ENCODE measurements at regions not wholly inside any gene's neighbourhood (a gene's known extent, or its start where the extent isn't known, plus 50 kb on each side); places are given as distances from the start of the nearest gene placed in this dataset.

DNA sequence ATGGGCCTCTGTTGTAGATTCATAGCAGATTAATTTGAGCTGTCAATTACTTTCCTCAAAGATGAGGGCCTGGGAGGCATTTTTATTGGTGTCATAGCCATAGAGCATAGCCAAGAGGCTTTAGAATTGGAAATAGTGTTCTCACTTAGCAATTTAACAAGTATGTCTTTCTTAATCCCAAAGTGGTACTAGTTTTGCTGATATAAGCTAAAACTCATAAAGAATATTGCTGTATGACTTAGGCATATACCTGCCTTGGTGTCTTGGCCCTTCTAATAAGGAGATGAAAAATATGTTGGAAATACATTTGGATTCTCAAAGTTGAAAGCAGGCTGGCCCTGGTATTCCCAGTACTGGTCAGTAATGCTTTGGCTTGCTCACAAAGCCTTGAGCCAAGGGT, 221.5 kb upstream of the CXCL13 start:
- TF ChIP-seq EP300 (conservative IDR thresholded peaks at IDR 0.05; ENCODE audit: poor library complexity, severe bottlenecking) (no peak), POLR2AphosphoS5 (IDR thresholded peaks at IDR 0.05) (no peak), MXI1 (conservative IDR thresholded peaks at IDR 0.05; ENCODE audit: poor library complexity, severe bottlenecking) (no peak), EZH2 (IDR thresholded peaks at IDR 0.05; ENCODE audit: borderline replicate concordance, insufficient read depth, low read length, poor library complexity, severe bottlenecking) (no peak)
- TF ChIP-seq, protein P1, sequence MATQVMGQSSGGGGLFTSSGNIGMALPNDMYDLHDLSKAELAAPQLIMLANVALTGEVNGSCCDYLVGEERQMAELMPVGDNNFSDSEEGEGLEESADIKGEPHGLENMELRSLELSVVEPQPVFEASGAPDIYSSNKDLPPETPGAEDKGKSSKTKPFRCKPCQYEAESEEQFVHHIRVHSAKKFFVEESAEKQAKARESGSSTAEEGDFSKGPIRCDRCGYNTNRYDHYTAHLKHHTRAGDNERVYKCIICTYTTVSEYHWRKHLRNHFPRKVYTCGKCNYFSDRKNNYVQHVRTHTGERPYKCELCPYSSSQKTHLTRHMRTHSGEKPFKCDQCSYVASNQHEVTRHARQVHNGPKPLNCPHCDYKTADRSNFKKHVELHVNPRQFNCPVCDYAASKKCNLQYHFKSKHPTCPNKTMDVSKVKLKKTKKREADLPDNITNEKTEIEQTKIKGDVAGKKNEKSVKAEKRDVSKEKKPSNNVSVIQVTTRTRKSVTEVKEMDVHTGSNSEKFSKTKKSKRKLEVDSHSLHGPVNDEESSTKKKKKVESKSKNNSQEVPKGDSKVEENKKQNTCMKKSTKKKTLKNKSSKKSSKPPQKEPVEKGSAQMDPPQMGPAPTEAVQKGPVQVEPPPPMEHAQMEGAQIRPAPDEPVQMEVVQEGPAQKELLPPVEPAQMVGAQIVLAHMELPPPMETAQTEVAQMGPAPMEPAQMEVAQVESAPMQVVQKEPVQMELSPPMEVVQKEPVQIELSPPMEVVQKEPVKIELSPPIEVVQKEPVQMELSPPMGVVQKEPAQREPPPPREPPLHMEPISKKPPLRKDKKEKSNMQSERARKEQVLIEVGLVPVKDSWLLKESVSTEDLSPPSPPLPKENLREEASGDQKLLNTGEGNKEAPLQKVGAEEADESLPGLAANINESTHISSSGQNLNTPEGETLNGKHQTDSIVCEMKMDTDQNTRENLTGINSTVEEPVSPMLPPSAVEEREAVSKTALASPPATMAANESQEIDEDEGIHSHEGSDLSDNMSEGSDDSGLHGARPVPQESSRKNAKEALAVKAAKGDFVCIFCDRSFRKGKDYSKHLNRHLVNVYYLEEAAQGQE (IDR thresholded peaks at IDR 0.05; ENCODE audit: borderline replicate concordance) = no peak
- H3K9me3 ChIP-seq (ENCODE audit: low read length) = no peaks in the 10 kb centered on the region
- H2AFZ ChIP-seq (ENCODE audit: low read depth, low read length) = no peak overlapping the region
- H3K4me2 ChIP-seq (ENCODE audit: low read length) = no peak overlapping the region
- no peaks in the 10 kb centered on the region for H3F3A ChIP-seq (ENCODE audit: insufficient read depth, low read length, poor library complexity, severe bottlenecking)
- no peak overlapping the region for H3K27ac ChIP-seq (ENCODE audit: low read length)
- no peak overlapping the region for H3K4me3 ChIP-seq (ENCODE audit: low read length)
- H3K27me3 ChIP-seq (ENCODE audit: insufficient read depth, low read depth, low read length) = no peaks in the 10 kb centered on the region
- no peaks in the 10 kb centered on the region for H3K36me3 ChIP-seq (ENCODE audit: insufficient read depth, low read length)
- no peaks in the 10 kb centered on the region for H4K20me1 ChIP-seq (ENCODE audit: insufficient read depth)
- no peaks in the 10 kb centered on the region for H3K79me2 ChIP-seq (replicated peaks; ENCODE audit: insufficient read depth, low read length)
- no peak overlapping the region for H3K9ac ChIP-seq (ENCODE audit: low read length)
- H3K9me2 ChIP-seq (ENCODE audit: insufficient read depth, low read length) = no peaks in the 10 kb centered on the region

DNA sequence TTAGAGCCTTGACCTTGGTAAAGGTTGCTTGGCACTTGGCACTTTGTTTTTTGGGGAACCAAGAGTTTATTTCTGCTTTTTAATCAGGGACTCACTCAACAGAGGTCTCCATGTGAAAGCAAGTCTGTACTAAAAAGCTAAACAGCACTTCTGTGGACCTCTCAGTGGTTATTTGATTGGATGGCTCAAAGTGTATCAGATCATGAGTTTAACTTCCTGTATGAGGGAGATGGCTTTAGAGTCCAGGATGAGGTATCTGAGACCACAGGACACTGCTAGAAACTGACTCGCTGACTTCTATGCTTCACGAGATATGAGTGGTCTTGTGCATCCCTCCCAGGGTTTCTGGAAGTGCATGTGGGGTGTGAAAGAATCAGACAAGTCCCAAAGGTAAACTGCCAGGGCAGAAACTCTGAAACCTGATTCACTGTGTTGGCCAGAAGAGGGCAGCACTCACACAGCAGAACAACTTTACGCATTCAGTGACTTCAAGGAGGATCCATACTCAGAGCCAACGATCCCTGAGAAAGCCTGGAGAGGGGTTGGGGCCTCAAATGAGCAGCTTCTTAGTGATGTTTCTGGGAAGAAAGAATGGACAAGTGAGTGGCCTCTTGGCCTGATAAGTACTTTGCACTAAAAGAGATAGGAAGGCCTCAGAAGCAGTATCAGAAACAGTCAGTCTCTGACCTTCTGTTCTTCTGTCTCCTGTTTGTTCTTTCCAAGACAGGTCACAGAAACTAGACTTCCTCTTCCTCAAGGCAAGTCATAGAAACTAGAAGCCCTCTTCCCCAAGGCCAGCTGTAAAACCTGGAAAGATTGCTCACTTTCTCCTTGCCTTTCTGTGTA, 220.3 kb upstream of the CXCL13 start:
- Histone ChIP-seq H3K79me2 (replicated peaks; ENCODE audit: insufficient read depth, low read length) (no peaks in the 10 kb centered on the region), H3K9ac (ENCODE audit: low read length) (no peak overlapping the region), H3K4me3 (ENCODE audit: low read length) (no peak overlapping the region), H2AFZ (ENCODE audit: low read depth, low read length) (no peak overlapping the region), H3K27me3 (ENCODE audit: insufficient read depth, low read depth, low read length) (no peaks in the 10 kb centered on the region), H3K4me2 (ENCODE audit: low read length) (no peak overlapping the region), H4K20me1 (ENCODE audit: insufficient read depth) (no peaks in the 10 kb centered on the region), H3F3A (ENCODE audit: insufficient read depth, low read length, poor library complexity, severe bottlenecking) (no peaks in the 10 kb centered on the region), H3K9me3 (ENCODE audit: low read length) (no peaks in the 10 kb centered on the region), H3K9me2 (ENCODE audit: insufficient read depth, low read length) (no peaks in the 10 kb centered on the region), H3K36me3 (ENCODE audit: insufficient read depth, low read length) (no peaks in the 10 kb centered on the region), H3K27ac (ENCODE audit: low read length) (no peak overlapping the region)
- TF ChIP-seq SMC3 (conservative IDR thresholded peaks at IDR 0.05; ENCODE audit: poor library complexity) (peak; percentile 86), RAD21 (conservative IDR thresholded peaks at IDR 0.05) (peak; percentile 85), TAF1 (IDR thresholded peaks at IDR 0.05; ENCODE audit: low read depth) (no peak), EZH2 (IDR thresholded peaks at IDR 0.05; ENCODE audit: borderline replicate concordance, insufficient read depth, low read length, poor library complexity, severe bottlenecking) (no peak)
- TF ChIP-seq, protein P2, sequence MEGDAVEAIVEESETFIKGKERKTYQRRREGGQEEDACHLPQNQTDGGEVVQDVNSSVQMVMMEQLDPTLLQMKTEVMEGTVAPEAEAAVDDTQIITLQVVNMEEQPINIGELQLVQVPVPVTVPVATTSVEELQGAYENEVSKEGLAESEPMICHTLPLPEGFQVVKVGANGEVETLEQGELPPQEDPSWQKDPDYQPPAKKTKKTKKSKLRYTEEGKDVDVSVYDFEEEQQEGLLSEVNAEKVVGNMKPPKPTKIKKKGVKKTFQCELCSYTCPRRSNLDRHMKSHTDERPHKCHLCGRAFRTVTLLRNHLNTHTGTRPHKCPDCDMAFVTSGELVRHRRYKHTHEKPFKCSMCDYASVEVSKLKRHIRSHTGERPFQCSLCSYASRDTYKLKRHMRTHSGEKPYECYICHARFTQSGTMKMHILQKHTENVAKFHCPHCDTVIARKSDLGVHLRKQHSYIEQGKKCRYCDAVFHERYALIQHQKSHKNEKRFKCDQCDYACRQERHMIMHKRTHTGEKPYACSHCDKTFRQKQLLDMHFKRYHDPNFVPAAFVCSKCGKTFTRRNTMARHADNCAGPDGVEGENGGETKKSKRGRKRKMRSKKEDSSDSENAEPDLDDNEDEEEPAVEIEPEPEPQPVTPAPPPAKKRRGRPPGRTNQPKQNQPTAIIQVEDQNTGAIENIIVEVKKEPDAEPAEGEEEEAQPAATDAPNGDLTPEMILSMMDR (IDR thresholded peaks at IDR 0.05; ENCODE audit: poor library complexity, severe bottlenecking) = peak; percentile 84

Measured in neural cell (in vitro differentiated cells).